ENCODE measurements at regions not wholly inside any gene's neighbourhood (a gene's known extent, or its start where the extent isn't known, plus 50 kb on each side); places are given as distances from the start of the nearest gene placed in this dataset.
"Not testable (repeated sequence)": the region's sequence is repeated elsewhere in the genome, so short reads cannot be mapped to it uniquely, and the experiment has no call there.

DNA sequence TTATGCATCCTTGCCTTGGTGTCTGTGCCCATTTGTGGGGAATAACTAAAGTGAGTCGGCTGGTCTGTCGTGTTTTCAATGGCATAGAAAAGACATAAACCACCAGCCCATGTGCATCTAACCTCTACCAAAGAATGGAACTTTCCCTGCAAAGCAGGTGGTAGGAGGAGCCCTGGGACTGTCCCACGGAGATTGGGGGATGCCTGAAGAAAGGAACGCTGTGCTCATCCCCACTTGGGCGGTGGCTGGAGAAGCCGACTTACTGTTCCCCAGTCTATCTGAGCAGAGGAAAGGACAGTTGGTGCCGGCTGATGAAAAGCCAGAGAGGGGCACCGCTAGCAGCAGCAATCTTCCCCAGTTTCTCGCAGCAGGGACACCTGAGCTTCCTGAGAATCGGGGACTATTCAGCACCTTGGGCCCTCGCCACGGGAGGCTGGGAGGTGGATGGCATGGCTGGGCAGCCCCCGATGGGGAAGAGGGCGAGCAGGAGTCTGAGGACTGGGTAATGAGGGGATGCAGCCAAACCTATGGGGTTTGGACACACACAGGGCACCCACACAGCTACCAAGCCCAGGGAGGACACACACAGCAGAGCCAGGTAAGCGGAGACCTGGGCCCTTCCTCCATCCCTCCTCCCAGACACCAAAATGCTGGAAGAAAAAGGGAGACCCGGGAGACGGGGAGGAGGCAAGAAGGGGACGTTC, 53.7 kb upstream of the AGAP1 start:
- no peak overlapping the region for H3K4me3 ChIP-seq (ENCODE audit: low read depth, low read length)
- no peak for DNase-seq (ENCODE audit: low read depth)
- TF ChIP-seq, protein P1, sequence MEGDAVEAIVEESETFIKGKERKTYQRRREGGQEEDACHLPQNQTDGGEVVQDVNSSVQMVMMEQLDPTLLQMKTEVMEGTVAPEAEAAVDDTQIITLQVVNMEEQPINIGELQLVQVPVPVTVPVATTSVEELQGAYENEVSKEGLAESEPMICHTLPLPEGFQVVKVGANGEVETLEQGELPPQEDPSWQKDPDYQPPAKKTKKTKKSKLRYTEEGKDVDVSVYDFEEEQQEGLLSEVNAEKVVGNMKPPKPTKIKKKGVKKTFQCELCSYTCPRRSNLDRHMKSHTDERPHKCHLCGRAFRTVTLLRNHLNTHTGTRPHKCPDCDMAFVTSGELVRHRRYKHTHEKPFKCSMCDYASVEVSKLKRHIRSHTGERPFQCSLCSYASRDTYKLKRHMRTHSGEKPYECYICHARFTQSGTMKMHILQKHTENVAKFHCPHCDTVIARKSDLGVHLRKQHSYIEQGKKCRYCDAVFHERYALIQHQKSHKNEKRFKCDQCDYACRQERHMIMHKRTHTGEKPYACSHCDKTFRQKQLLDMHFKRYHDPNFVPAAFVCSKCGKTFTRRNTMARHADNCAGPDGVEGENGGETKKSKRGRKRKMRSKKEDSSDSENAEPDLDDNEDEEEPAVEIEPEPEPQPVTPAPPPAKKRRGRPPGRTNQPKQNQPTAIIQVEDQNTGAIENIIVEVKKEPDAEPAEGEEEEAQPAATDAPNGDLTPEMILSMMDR (conservative IDR thresholded peaks at IDR 0.05; ENCODE audit: low read depth, low read length): no peak

DNA sequence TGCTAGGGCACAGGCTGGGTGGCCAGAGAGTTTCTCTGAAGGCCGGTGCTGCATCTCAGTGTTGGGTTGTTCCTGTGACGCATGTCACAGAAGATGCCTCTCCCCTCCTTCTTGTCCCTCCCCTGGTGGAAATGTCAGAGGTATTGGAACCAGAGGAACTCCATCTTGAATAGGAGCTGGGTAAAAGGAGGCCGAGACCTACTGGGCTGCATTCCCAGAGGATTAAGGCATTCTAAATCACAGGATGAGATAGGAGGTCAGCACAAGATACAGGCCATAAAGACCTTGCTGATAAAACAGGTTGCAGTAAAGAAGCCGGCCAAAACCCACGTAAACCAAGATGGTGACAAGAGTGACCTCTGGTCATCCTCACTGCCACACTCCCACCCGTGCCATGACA, 50.3 kb upstream of the AGAP1 start:
- DNase-seq (ENCODE audit: low read depth); H3K4me3 ChIP-seq (ENCODE audit: low read depth, low read length): not testable (repeated sequence)

Measured in choroid plexus epithelial cell (primary cell).